GM21619 (cell line): ENCODE measurements at regions not wholly inside any gene's neighbourhood (a gene's known extent, or its start where the extent isn't known, plus 50 kb on each side); places are given as distances from the start of the nearest gene placed in this dataset.

Experiments
- ATAC-seq: cut with Tn5 transposase; IDR thresholded peaks from one replicate; pipeline ENCODE4 v1.9.1; 2021; ENCODE audit not compliant: unreplicated experiment

DNA sequence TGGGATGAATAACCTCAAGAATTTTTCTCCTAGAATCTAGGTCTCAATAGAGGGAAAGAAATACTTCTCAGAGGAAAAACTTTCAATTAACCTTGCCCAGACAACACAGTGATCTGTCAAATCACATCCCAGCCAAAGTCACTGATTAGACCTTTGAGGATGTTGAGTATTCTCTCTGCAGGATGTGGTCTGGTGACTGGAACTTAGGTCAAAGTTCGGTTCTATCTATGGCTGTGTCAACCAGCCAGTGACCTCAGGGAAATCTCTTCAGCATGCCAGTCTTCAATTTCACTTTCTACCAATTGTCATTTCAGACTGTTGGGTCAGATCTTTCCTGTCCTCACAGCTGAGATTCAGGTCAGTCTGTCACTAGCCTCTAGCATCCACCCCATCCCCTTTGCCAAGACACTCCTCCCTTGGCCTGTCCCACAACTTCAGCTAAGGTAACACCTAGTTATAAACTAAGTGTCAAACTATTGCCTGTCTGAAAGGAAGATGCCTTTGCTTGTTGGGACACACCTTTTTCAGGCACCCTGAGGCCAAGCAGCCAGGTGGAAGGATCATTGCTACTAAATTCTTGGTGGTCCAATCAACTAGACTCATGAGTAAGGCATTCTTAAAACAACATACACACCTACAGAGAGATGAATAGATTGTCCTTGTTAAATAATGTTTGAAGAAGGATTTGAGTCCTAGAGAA is 156.3 kb upstream of the FST start:
- peak; percentile 54 for ATAC-seq

DNA sequence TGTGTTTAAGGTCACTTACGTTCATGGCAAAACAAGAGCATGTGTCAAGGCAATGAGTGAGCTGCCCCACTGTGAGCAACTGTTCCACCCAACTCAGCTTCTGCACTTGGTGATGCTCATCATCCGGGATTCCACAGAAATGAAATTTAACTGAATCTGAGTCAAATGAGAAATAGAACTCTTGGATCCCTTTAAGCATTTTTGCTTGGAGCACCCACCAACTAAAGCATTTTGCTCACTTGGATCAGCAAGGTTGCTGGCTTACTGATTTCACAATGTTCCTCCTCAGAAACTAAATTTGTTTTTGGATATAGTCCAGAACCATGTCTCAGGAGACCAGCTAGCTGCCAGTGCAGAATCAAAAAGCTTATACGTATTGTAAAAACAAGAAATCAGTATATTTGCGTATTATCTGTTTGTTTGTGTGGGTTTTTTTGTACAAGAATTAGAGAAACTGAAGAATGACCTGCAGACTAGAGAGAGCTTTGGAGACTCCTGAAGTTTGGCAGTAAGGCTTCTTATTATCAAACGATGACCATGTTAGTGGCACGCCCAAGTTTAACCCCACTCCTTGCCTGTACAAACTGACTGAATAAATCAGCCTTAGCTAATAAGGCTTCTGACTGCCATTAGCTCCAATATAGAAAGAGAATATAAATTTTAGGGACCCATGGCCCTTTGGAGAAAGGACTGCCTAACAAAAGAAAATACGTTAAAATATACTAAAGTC is 153.8 kb upstream of the FST start:
- ATAC-seq: no peak

DNA sequence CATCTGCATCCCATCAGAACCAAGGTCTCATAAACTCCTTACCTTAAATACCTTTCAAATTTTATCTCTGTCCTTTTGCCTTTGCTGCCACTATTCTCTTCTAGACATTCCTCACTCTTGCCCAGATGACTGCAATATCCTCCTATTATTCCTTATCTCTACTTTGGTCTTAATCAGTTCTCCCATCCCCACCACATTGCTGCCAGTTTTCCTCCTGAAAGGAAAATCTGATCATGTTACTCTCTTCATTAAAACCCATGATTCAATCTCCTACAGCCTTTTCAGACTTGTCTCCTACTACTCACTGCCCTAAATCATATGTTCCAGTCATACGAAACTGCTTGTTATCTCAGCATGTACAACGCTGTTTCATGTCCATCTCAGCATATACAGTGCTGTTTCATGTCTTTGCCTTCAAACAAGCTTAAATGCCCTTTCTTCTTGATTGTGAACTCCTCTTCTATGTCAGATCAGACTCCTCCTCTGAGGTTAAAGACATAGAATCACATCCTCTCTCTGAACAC is 152.6 kb upstream of the FST start:
- ATAC-seq: no peak

DNA sequence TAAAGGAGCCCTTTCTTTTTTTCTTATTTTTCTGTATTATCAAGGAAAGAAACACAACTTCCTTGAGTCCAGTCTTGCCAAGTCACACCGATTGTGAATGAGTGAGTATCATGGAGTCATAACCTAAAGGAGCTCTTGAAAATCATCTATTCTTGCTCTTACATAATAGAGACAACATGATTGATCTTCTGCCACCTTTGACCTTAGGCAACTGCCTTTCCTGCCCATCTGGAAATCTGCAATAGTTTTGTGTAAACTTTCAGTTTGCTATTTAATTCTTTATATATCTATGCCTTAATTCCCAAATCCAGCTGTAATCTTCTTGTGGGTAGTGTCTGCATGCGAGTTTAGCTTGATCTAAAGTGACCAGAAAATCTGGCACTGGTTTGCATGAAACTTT is 149.9 kb upstream of the FST start:
- ATAC-seq: no peak

DNA sequence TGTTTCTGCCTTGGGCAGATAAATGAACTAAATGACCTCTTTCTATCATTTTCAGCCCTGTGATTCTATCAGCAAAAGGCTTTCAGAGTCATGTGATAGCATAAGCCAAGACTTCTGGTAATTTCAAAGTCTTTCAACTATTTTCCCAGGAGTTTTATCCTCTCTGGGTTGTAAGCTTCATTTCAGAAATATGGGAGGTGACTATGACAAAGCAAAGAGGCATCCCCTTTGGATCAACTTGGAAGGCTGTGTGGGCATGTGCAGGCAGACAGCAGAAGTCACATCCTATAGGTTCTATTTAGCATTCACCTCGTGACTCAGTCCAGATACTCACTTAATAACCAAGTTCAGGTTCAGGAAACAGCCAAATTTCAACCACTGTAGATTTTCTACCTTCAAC is 149.0 kb upstream of the FST start:
- ATAC-seq: no peak

DNA sequence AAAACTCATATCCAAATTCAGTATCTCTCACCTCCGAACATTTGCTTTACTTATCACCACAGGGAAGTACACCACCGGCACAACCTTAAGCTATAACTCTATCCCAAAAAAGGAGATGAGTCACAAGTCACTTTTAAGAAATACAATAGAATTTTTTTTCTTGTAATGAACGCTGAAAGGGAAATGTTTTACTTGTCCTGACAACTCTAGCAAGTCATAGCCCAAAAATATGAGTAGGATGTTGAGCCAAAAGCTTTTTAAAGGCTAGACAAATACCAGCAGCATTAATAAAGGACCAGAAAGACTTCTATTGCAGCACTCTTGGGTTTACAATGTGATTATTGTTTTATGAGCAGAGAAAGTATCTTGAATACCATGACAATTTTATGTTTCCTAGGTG is 147.3 kb upstream of the FST start:
- ATAC-seq: no peak

DNA sequence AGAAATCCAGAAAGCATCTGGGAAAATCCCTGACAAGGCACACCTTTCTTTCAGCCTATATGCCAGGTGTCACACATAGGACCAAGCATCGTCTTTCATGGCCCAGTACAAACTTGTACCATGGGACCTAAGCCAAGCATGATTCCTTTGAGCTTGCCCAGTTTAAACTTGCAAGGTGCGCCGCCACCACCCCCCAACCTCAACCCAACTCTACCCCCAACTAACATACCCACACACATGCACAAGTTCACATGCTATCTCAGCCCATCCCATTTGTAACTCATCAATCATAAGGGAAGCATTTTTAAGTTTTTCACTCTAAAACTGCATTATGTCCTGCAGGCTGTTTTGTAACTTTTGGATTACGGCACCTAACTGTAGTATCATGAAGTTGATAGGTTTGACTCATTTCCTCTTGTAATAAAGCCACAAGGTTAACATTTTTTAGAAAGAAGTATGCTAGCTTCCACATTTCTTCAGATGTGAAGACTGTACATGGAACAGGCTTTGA is 145.9 kb upstream of the FST start:
- no peak for ATAC-seq

DNA sequence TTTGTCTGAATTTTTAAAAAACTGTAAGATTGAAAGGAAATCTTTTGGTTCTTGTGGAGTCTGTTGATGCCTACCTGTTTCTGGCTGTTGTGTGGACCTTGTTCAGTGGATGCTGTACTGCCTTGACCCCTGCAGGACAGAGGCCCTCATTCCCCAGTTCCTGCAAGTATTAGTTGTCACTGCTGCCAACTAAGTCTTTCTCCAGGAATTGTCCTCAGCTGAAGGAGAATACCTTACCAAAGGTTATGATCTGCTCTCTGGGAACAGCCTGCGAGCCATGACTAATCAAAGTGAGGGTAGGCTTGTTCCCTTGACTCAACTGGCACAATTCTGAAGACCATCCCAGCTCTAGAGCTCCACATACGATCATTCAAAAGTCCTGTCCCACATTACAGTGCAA is 145.3 kb upstream of the FST start:
- ATAC-seq: no peak

DNA sequence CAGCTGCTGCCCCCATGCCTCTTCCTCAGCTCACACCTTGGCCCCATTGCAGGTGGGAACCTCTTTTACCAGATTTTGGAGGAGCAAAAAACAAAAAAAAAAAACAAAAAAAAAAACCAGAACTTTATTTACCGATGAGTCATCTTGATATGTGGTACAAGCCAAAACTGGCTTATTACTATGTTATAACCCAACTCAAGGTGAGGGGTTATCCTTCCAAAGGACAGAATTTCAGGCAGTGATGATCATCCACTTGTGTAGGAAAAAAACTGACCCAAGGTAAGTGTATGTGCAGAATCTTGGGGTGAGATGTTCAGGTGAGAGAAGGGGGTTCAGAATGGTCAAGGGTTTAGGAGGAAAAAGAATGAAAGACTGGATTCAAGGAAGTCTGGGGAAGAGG is 142.6 kb upstream of the FST start:
- no peak for ATAC-seq

DNA sequence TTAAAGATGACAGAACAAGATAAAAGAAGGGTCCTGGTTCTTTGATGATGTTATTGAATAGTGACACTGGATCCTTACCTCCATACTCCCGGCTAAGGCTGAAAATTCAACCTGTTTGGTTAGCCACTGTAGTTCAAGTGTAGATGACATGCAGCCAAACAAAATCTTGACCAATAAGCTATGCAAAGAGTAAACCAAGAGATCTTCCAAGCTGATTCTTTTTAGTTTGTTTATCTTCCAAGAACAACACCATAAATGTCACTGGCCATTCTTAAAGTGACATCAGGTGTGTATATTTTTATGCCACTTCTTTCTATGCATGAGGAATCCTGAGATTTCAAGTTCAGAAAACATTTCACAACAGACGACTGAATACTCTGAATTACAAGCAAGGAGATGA is 141.5 kb upstream of the FST start:
- no peak for ATAC-seq

DNA sequence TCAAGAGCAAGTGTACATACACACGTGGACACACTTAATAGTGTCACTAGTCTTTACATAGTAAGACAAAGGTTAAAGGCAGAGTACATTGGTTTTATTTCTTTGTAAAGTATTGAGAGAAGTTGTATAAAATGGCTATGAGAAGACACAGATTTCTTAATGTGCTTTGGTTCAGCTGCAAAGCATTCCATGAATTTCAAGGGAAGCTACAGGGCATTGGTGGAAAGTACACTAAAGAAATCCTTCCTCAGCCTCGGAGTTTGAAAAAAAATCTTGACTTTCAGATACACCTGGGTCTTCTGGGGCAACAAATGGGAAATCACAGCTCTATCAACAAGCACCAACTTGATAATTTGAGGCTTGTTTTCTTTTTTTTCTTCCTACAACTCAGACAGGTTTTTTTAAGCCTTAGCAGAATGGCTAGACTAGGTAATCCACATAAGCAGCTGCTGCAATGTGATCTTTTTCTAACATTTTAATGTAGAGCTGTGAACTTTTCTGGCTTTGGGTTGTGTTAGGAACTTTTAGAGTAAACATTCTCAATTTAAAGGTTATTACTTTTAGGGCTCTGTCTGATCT is 140.4 kb upstream of the FST start:
- ATAC-seq: no peak

DNA sequence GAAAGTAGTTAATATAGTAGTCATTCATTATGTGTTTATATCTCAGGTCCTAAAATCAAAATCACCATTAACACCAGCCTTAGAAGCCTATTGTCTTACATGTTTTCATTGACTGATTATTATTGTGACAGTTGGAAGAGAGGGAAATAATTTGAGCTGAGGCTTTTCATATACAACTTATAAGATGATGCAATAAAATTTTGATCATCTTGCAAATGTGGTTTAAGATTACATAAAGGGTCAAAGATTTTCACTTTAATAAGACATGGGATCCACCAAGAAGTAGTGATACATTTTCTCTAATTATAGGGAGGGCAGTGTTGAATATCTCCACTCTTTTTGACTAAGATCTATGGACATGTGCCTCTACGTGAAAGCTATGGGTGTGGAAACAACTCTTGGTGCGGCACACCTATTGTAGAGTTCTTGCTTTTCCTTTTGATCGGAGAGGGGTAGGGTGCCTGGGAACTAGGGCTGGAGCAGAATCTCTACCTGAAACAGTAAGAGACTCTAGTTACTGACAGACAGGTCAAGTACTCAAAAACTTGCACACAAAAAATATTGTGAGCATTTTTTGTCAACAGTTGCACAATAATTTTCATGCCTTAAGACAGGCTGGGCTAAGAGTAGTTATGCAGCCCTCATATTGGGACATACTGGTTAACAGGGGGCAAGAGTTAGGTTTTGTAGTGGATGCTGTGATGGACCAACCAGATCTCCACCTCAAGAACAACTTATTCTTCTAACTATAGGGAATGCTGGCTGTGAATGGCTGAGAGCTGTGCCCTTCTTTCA is 139.3 kb upstream of the FST start:
- ATAC-seq: no peak

DNA sequence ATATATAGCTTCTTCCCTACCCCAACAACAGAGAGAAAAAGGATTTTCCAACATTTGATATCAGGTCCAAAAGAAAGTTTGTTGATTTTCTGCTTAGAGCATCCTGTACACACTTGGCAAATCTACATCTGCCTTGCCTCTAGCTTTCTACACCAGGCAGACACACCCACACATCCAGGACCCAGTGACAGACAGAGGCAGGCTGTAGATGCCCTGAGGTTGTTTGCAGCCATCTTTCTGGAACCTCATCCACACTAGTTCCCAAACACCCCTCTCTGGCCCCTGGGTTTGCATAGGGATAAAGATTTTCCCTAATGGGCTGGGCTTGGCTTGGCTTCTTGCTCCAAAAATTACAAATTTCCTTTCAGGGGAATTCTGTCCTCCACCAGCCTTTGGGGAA is 138.2 kb upstream of the FST start:
- ATAC-seq: no peak

DNA sequence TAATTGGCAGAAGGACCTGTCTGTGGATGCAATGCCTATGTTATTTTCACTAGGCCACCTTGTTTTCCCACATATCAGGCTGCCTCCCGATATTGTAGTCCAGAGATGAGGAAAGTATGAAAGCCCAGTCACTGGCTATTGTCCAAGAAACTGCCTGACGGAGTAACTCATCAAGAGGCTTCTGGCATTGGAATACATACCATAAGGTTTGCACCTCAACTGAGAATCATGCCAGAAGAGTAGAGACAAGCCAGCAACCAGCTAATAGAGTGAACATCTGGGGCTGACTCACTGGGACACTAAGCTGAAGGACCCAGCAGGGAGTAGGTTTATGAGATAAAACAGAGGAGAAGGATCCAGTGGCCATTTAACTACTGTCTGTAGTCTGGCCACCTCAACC is 137.2 kb upstream of the FST start:
- ATAC-seq: no peak

DNA sequence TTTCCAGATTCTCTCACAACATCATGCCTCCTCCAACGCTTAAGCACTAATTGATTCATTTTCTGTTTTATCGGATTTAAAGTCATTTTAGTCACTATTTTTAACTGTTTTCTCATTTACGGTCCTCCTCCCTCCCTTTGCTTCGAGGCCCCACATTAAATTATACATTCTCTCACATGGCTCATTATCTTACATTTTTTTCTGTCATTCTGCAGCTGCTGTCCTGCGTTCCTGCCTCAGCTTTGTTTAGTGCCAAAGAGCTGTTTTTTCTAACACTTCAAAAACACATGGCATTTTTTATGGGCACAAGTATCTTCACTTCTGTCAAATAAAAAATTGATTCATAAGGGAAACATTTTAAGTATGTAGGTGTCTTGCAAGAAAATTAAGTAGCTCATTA is 130.1 kb upstream of the FST start:
- no peak for ATAC-seq

DNA sequence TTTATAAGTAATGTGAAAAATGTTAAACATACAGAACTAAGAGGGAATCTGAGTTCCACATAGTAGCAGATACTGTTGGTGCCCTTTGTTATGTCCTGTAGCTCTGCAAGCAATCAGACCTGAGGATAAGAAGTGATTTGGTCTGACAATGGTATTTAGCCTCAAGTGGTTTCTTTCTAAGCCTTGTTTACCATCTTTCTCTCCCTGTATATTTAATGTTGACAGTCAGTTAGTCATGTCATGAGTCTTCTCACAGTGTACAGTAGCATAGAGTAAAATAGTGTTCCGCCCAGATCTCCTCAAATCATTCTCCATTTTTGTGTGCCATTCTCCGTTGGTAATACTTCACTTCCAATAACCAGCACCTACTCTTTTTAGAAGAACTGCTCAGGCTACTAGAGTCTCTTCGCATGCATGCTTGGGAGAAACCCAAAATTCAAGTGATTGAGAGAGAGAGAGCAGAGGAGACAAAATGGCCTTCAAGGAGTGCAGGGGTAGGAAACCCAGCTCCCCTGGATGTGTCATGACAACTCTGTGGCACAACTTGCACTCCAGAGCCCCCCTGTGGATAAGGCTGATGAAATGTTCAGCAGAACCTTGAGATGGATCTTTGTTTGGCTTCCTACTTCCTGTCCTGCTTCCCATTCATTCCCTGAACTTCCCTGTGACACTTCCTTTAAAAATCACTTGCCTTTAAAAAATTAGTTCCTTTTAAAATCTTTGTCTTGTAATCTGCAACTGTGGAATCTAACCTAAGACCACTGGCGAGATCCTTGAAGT is 129.2 kb upstream of the FST start:
- ATAC-seq: no peak

DNA sequence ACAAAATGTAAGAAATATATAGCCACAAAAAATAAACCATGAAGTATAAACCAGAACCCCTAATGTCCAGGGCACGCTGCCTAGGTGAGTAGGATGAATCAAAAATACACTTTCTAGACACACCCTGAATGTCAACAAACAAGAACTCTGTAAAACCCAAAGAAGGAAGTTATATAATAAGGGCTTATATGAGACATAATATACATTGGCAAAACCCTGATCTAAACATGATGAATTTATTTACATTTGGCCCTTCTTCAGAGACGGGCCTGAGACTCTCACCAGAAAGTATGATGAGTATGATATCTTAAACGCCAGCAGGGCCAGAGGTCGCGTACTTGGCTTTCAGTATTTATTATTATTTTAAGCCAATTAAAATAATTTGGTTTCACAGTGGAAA is 125.1 kb upstream of the FST start:
- ATAC-seq: no peak

DNA sequence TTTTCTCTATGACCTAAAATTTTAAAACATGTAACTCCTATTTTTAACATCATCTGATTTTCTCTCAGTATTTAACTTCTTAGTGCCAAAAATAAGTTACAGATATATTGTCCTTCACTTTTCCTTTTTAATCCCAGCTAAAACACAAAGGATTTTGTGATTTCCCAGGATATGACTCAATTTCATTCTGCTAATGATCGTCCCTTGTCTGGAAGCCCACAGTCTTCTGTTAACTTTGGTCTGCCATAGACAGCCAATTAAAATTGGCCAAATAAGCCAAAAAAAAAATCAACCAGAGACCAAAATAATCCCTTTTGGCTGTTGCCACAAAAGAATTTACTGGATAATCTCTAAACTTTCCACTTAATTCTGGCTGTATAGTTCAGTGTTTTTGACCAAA is 124.5 kb upstream of the FST start:
- no peak for ATAC-seq

DNA sequence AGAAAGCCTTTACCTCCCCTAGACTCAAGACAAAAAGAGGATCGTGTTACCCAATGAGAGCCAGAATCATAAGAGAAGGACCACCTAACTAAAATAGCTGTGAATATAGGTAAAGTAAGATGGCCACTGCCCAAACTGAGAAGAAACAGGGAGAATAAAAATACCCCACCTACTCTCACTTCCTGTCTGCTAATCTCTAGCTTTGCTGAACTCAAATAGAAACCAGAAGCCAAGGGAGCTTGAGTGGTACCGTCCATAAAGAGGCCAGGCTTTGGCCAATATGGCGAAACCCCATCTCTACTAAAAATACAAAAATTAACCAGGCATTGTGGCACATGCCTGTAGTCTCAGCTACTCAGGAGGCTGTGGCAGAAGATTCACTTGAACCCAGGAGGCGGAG is 123.0 kb upstream of the FST start:
- no peak for ATAC-seq

DNA sequence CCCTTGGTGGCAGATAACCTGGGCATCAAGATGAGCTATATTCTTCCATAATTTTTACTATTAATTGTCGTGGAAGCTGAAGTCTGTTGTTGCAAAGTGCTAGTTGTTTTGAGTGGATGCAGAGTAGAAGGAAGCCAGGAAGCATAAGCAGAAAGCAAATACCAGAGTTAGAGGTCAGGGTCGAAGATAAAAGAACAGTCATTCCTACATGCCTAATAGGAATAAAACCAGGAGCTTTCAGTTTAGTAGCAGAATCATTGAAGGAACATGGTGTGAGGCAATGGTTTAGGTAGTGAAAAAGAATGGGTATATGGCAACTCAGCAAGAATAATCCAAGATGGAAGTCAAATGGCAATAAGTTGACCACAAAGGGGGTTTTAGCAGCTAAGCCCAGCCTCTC is 121.6 kb upstream of the FST start:
- no peak for ATAC-seq
